ENCODE measurements at regions not wholly inside any gene's neighbourhood (a gene's known extent, or its start where the extent isn't known, plus 50 kb on each side); places are given as distances from the start of the nearest gene placed in this dataset.
"Not testable (repeated sequence)": the region's sequence is repeated elsewhere in the genome, so short reads cannot be mapped to it uniquely, and the experiment has no call there.

DNA sequence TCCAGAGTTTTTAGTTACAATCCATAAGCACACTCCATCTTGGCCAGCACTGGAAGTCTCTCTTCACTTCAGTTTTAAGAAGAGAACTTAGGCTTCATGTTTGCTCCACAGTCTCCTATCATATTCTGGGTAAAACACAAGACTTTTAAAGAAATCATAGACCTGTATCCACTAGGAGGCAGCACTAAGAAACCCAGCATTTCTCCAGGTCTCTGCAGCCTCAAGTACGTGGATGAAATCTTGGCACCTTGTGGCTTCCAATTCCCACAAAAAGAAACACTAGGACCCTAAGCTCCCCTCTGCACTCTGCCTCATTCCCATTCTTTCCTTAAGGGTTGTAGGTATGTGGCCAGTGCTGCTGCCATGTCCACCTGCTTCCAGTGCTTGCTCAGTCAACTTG, 367.3 kb upstream of the CASK start:
- Histone ChIP-seq H3K9ac (ENCODE audit: low read length) (no peak overlapping the region), H3K27ac (ENCODE audit: low read length in 2 of 2) (no peak overlapping the region), H3K4me1 (ENCODE audit: control insufficient read depth in 2 of 2, insufficient read depth in 2 of 2, low read length in 2 of 2) (no peaks in the 10 kb centered on the region), H3K9me3 (ENCODE audit: control extremely low read depth in 1 of 3, control insufficient read depth in 2 of 3, insufficient read depth in 1 of 3, low read length in 2 of 3) (no peaks in the 10 kb centered on the region), H2AFZ (ENCODE audit: insufficient read depth, low read depth, low read length, poor library complexity, severe bottlenecking) (no peak overlapping the region), H3K4me3 (ENCODE audit: control extremely low read depth in 1 of 5, extremely low read depth in 1 of 5, insufficient read depth in 1 of 5, low read depth in 2 of 5, low read length in 4 of 5) (no peak overlapping the region), H3K27me3 (replicated peaks in 1 of 4; ENCODE audit: control extremely low read depth in 1 of 4, control insufficient read depth in 3 of 4, insufficient read depth in 4 of 4, low read length in 3 of 4) (no peaks in the 10 kb centered on the region), H3K4me2 (replicated peaks; ENCODE audit: low read depth, low read length, poor library complexity, severe bottlenecking) (no peak overlapping the region), H3K36me3 (replicated peaks in 1 of 2; ENCODE audit: control extremely low read depth in 1 of 2, control insufficient read depth in 1 of 2, extremely low read depth in 1 of 2, insufficient read depth in 2 of 2, low read length in 1 of 2) (no peaks in the 10 kb centered on the region), H4K20me1 (ENCODE audit: control insufficient read depth, insufficient read depth, low read length, poor library complexity, severe bottlenecking) (no peaks in the 10 kb centered on the region), H3K79me2 (ENCODE audit: control insufficient read depth, insufficient read depth, low read length) (no peaks in the 10 kb centered on the region)
- intact Hi-C loops (cut with micrococcal nuclease), result no loop called here
- Mint-ChIP-seq H3K4me1 (peaks cover 4% of the 10 kb centered on the region), H3K4me3 (no peak overlapping the region), H3K27ac (no peak overlapping the region), H3K9me3 (ENCODE audit: insufficient read depth) (no peaks in the 10 kb centered on the region), H3K27me3 (no peaks in the 10 kb centered on the region)
- CTCF ChIA-PET, result no interaction called here
- TF ChIP-seq, protein P1, sequence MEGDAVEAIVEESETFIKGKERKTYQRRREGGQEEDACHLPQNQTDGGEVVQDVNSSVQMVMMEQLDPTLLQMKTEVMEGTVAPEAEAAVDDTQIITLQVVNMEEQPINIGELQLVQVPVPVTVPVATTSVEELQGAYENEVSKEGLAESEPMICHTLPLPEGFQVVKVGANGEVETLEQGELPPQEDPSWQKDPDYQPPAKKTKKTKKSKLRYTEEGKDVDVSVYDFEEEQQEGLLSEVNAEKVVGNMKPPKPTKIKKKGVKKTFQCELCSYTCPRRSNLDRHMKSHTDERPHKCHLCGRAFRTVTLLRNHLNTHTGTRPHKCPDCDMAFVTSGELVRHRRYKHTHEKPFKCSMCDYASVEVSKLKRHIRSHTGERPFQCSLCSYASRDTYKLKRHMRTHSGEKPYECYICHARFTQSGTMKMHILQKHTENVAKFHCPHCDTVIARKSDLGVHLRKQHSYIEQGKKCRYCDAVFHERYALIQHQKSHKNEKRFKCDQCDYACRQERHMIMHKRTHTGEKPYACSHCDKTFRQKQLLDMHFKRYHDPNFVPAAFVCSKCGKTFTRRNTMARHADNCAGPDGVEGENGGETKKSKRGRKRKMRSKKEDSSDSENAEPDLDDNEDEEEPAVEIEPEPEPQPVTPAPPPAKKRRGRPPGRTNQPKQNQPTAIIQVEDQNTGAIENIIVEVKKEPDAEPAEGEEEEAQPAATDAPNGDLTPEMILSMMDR (IDR thresholded peaks at IDR 0.05), result no peak
- no peak for TF ChIP-seq EZH2 (IDR thresholded peaks at IDR 0.05; ENCODE audit: borderline replicate concordance, insufficient read depth, low read depth, low read length, poor library complexity, severe bottlenecking)
- DNase-seq, result peak; percentile 8
- no peak for ATAC-seq (ENCODE audit: low read depth)
- POLR2A ChIA-PET, result no interaction called here
- WGBS (ENCODE audit: insufficient coverage), result no CpG with 5 or more reads among the region's 1 CpG

DNA sequence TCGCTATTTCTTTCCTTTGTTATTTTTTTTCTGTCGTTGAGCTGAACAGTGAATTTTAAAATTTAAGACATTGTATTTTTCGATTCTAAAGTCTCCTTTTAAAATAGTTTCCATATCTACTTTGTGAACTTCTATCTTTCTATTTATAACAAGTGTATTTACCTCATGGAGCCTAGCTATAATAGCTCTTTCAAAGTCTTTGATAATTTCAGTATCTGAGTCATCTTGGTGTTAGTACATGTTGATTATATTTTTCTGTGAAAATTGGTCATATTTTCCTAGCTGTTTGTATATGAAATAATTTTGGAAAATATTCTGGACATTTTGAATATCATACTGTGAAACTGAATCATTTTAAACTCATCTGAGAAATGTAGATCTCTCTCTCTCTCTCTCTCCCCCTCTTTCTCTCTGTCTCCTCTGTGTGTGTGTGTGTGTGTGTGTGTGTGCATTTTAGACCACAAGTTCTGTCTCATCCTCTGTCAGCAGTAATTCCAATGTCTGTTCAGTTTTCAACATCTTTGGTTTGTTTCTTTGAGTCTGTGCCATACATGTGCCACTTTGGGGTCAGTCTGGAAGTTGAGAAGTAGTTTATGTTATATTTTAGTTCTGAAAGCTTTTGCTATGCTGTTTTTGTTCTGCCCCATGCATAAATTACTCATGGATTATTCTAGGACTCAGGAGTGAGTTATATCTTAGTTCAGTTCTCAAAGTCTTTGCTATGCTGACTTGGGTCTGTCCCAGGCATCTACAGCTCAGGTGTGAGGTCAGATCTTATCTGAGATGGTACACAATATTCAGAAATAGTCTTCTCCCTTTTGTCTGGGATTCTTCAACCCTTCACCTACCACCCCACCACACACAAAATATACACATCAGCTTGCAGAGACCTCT, 366.4 kb upstream of the CASK start:
- H3K27me3 ChIP-seq (replicated peaks in 1 of 4; ENCODE audit: control extremely low read depth in 1 of 4, control insufficient read depth in 3 of 4, insufficient read depth in 4 of 4, low read length in 3 of 4), result no peaks in the 10 kb centered on the region
- POLR2A ChIA-PET, result no interaction called here
- H3K4me3 ChIP-seq (ENCODE audit: control extremely low read depth in 1 of 5, extremely low read depth in 1 of 5, insufficient read depth in 1 of 5, low read depth in 2 of 5, low read length in 4 of 5), result no peak overlapping the region
- H3K9me3 Mint-ChIP-seq (ENCODE audit: insufficient read depth), result no peaks in the 10 kb centered on the region
- intact Hi-C loops (cut with micrococcal nuclease), result no loop called here
- WGBS (ENCODE audit: insufficient coverage), result no CpG with 5 or more reads among the region's 3 CpGs
- CTCF ChIA-PET, result interaction anchor here (0.7 kb wide), 1 partner anchor 323 kb away, joined by 3 read pairs; no protein-coding TSS in a partner anchor
- no peak overlapping the region for H2AFZ ChIP-seq (ENCODE audit: insufficient read depth, low read depth, low read length, poor library complexity, severe bottlenecking)
- no peaks in the 10 kb centered on the region for H3K4me1 ChIP-seq (ENCODE audit: control insufficient read depth in 2 of 2, insufficient read depth in 2 of 2, low read length in 2 of 2)
- H3K36me3 ChIP-seq (replicated peaks in 1 of 2; ENCODE audit: control extremely low read depth in 1 of 2, control insufficient read depth in 1 of 2, extremely low read depth in 1 of 2, insufficient read depth in 2 of 2, low read length in 1 of 2), result no peaks in the 10 kb centered on the region
- H3K27ac ChIP-seq (ENCODE audit: low read length in 2 of 2), result no peak overlapping the region
- no peaks in the 10 kb centered on the region for H4K20me1 ChIP-seq (ENCODE audit: control insufficient read depth, insufficient read depth, low read length, poor library complexity, severe bottlenecking)
- H3K9ac ChIP-seq (ENCODE audit: low read length), result no peak overlapping the region
- H3K4me1 Mint-ChIP-seq, result peaks cover 4% of the 10 kb centered on the region
- H3K27ac Mint-ChIP-seq, result no peak overlapping the region
- no peaks in the 10 kb centered on the region for H3K79me2 ChIP-seq (ENCODE audit: control insufficient read depth, insufficient read depth, low read length)
- DNase-seq (no peak), ATAC-seq (ENCODE audit: low read depth) (no peak)
- H3K4me3 Mint-ChIP-seq, result no peak overlapping the region
- no peak for TF ChIP-seq EZH2 (IDR thresholded peaks at IDR 0.05; ENCODE audit: borderline replicate concordance, insufficient read depth, low read depth, low read length, poor library complexity, severe bottlenecking)
- TF ChIP-seq, protein P1 (IDR thresholded peaks at IDR 0.05), result no peak
- no peaks in the 10 kb centered on the region for H3K9me3 ChIP-seq (ENCODE audit: control extremely low read depth in 1 of 3, control insufficient read depth in 2 of 3, insufficient read depth in 1 of 3, low read length in 2 of 3)
- no peak overlapping the region for H3K4me2 ChIP-seq (replicated peaks; ENCODE audit: low read depth, low read length, poor library complexity, severe bottlenecking)
- H3K27me3 Mint-ChIP-seq, result no peaks in the 10 kb centered on the region

DNA sequence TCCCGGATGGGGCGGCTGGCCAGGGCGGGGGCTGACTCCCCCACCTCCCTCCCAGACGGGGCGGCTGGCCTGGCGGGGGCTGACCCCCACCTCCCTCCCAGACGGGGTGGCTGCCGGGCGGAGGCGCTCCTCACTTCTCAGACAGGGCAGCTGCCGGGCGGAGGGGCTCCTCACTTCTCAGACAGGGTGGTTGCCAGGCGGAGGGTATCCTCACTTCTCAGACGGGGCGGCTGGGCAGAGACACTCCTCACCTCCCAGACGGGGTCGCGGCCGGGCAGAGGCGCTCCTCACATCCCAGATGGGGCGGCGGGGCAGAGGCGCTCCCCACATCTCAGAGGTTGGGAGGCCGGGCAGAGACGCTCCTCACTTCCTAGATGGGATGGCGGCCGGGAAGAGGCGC, 362.3 kb upstream of the CASK start:
- ATAC-seq (ENCODE audit: low read depth); H3K27ac Mint-ChIP-seq; H3K27ac ChIP-seq (ENCODE audit: low read length in 2 of 2); H3K36me3 ChIP-seq (replicated peaks in 1 of 2; ENCODE audit: control extremely low read depth in 1 of 2, control insufficient read depth in 1 of 2, extremely low read depth in 1 of 2, insufficient read depth in 2 of 2, low read length in 1 of 2); H3K4me1 Mint-ChIP-seq; H3K9me3 Mint-ChIP-seq (ENCODE audit: insufficient read depth); H3K4me1 ChIP-seq (ENCODE audit: control insufficient read depth in 2 of 2, insufficient read depth in 2 of 2, low read length in 2 of 2); H4K20me1 ChIP-seq (ENCODE audit: control insufficient read depth, insufficient read depth, low read length, poor library complexity, severe bottlenecking); H3K9ac ChIP-seq (ENCODE audit: low read length); DNase-seq; H3K79me2 ChIP-seq (ENCODE audit: control insufficient read depth, insufficient read depth, low read length); H3K9me3 ChIP-seq (ENCODE audit: control extremely low read depth in 1 of 3, control insufficient read depth in 2 of 3, insufficient read depth in 1 of 3, low read length in 2 of 3); H3K27me3 ChIP-seq (replicated peaks in 1 of 4; ENCODE audit: control extremely low read depth in 1 of 4, control insufficient read depth in 3 of 4, insufficient read depth in 4 of 4, low read length in 3 of 4); H3K4me2 ChIP-seq (replicated peaks; ENCODE audit: low read depth, low read length, poor library complexity, severe bottlenecking); H2AFZ ChIP-seq (ENCODE audit: insufficient read depth, low read depth, low read length, poor library complexity, severe bottlenecking); POLR2A ChIA-PET; intact Hi-C loops (cut with micrococcal nuclease); H3K4me3 Mint-ChIP-seq; H3K4me3 ChIP-seq (ENCODE audit: control extremely low read depth in 1 of 5, extremely low read depth in 1 of 5, insufficient read depth in 1 of 5, low read depth in 2 of 5, low read length in 4 of 5); CTCF ChIA-PET; H3K27me3 Mint-ChIP-seq: not testable (repeated sequence)
- WGBS (ENCODE audit: insufficient coverage), result 100% methylated on average over 2 of the region's 28 CpGs
